Breast epithelium (tissue), 3 donors: ENCODE measurements at regions not wholly inside any gene's neighbourhood (a gene's known extent, or its start where the extent isn't known, plus 50 kb on each side); places are given as distances from the start of the nearest gene placed in this dataset.

Experiments used
- CTCF ChIP-seq, 3 donors: fragments of 450-650 bp; IDR thresholded peaks; one replicate each; pipeline ENCODE4 v1.5.1; 2016 to 2017; ENCODE audit warnings: antibody characterized with exemption in 3 of 3, mild to moderate bottlenecking in 3 of 3, moderate library complexity in 3 of 3
- POLR2AphosphoS5 ChIP-seq, 3 donors: sonication (generic); formaldehyde crosslinking; IDR thresholded peaks; one replicate each; pipeline ENCODE4 v1.6.1; 2017; ENCODE audit warnings: antibody characterized with exemption in 3 of 3

GRCh38 chr5:60007729-60008128 lies 114.2 kb upstream of the PDE4D start:
- no peak for TF ChIP-seq POLR2AphosphoS5 (IDR thresholded peaks at IDR 0.05)
- TF ChIP-seq CTCF (IDR thresholded peaks at IDR 0.05) = no peak
